CD8-positive, alpha-beta memory T cell (primary cell): ENCODE measurements at regions not wholly inside any gene's neighbourhood (a gene's known extent, or its start where the extent isn't known, plus 50 kb on each side); places are given as distances from the start of the nearest gene placed in this dataset.

Experiments used
- CTCF ChIA-PET: fragments of 350-600 bp; sonication (Branson Sonifier 250); formaldehyde crosslinking; loops from one replicate; lab custom pipeline; 2021; ENCODE audit warnings: antibody characterized with exemption; lab: Charles Lee
- POLR2A ChIA-PET: fragments of 350-600 bp; sonication (Branson Sonifier 250); formaldehyde crosslinking; loops from one replicate; lab custom pipeline; 2021; ENCODE audit warnings: antibody characterized with exemption; lab: Charles Lee
- DNase-seq, 5 donors: peaks; one replicate each; pipeline versions ENCODE4 v3.0.0 to v3.0.0-alpha.2; 2020 to 2022; ENCODE audit warnings: mixed read lengths in 1 of 5
- H3K27ac ChIP-seq: one replicate; pipeline ENCODE4 v1.7.0; 2013; ENCODE audit warnings: low read depth, mild to moderate bottlenecking, low read length, moderate library complexity
- H3K27me3 ChIP-seq: 2 replicates; pipeline ENCODE4 v1.7.0; 2013; ENCODE audit warnings: low read length, mild to moderate bottlenecking; ENCODE audit not compliant: insufficient read depth, poor library complexity, severe bottlenecking
- H3K36me3 ChIP-seq: 2 replicates; pipeline ENCODE4 v1.7.0; 2013; ENCODE audit warnings: mild to moderate bottlenecking, low read length, moderate library complexity; ENCODE audit not compliant: insufficient read depth
- H3K4me1 ChIP-seq: 2 replicates; pipeline ENCODE4 v1.7.0; 2013; ENCODE audit warnings: mild to moderate bottlenecking, low read length, moderate library complexity; ENCODE audit not compliant: insufficient read depth
- H3K4me3 ChIP-seq: 2 replicates; pipeline ENCODE4 v1.7.0; 2013; ENCODE audit warnings: mild to moderate bottlenecking, low read length
- H3K9me3 ChIP-seq: 2 replicates; pipeline ENCODE4 v1.7.0; 2013; ENCODE audit warnings: mild to moderate bottlenecking, low read length
- H3K27ac Mint-ChIP-seq, 8 donors: one replicate each; pipeline ENCODE4 v1.8.0; 2020 to 2021; ENCODE audit warnings: mixed read lengths in 8 of 8, mild to moderate bottlenecking in 6 of 8, inconsistent platforms in 3 of 8, moderate library complexity in 3 of 8
- H3K27me3 Mint-ChIP-seq, 2 donors: one replicate each; pipeline ENCODE4 v1.8.0; 2020 to 2021; ENCODE audit warnings: mixed read lengths in 2 of 2, mild to moderate bottlenecking in 1 of 2, moderate library complexity in 1 of 2
- H3K36me3 Mint-ChIP-seq, 3 donors: one replicate each; pipeline ENCODE4 v1.8.0; 2020 to 2021; ENCODE audit warnings: mixed read lengths in 3 of 3, inconsistent platforms in 1 of 3, mild to moderate bottlenecking in 1 of 3
- H3K4me1 Mint-ChIP-seq, 3 donors: one replicate each; pipeline ENCODE4 v1.8.0; 2020 to 2021; ENCODE audit warnings: mixed read lengths in 3 of 3, inconsistent platforms in 1 of 3, mild to moderate bottlenecking in 1 of 3
- H3K4me3 Mint-ChIP-seq, 7 donors: one replicate each; pipeline ENCODE4 v1.8.0; 2020 to 2021; ENCODE audit warnings: mixed read lengths in 7 of 7, mild to moderate bottlenecking in 6 of 7, moderate library complexity in 4 of 7, inconsistent platforms in 2 of 7
- H3K9me3 Mint-ChIP-seq, 5 donors: one replicate each; pipeline ENCODE4 v1.8.0; 2020 to 2022; ENCODE audit warnings: mixed read lengths in 5 of 5, mild to moderate bottlenecking in 3 of 5, moderate library complexity in 2 of 5, inconsistent platforms in 1 of 5

GRCh38 chr2:181145645-181146044, 165.2 kb downstream of the UBE2E3 start:
- Histone ChIP-seq H3K27ac (no peak overlapping the region), H3K36me3 (peaks cover 4% of the 10 kb centered on the region), H3K9me3 (no peaks in the 10 kb centered on the region), H3K4me3 (no peak overlapping the region), H3K4me1 (peaks cover 81% of the 10 kb centered on the region), H3K27me3 (no peaks in the 10 kb centered on the region)
- Mint-ChIP-seq H3K36me3 (peaks cover 3 to 16% (median 11%) of the 10 kb centered on the region in 3 donors), H3K4me1 (peaks cover 74 to 90% (median 89%) of the 10 kb centered on the region in 3 donors), H3K4me3 (peak overlapping the region in 1 of 7 donors; percentile 49), H3K9me3 (peaks cover 4 to 8% (median 6%) of the 10 kb centered on the region in 5 donors), H3K27ac (peak overlapping the region in 7 of 8 donors; percentile 38 to 93 (median 86)), H3K27me3 (no peaks in the 10 kb centered on the region)
- ChIA-PET POLR2A (interaction anchor here (0.6 to 3.0 kb wide), 6 partner anchors 17 to 166 kb away, joined by 3 to 14 read pairs (median 4); no protein-coding TSS in a partner anchor), CTCF (interaction anchor here (1.3 to 5.4 kb wide), 8 partner anchors 15 to 325 kb away, joined by 3 to 38 read pairs (median 5); partner anchors contain the start of gene ITGA4)
- peak in 1 of 5 donors; percentile 46 for DNase-seq

- peaks cover 76% of the 10 kb centered on the region for H3K4me1 ChIP-seq
- H3K27ac ChIP-seq, result peak overlapping the region; percentile 13
- H3K4me3 Mint-ChIP-seq, result peak overlapping the region in 2 of 7 donors; percentile 11 to 49
- peak in 2 of 5 donors; percentile 61 to 62 for DNase-seq
- peak overlapping the region; percentile 10 to 89 (median 80) for H3K27ac Mint-ChIP-seq
- H3K36me3 Mint-ChIP-seq, result peaks cover 4 to 18% (median 12%) of the 10 kb centered on the region in 3 donors
- no peaks in the 10 kb centered on the region for H3K9me3 ChIP-seq
- peaks cover 4 to 9% (median 6%) of the 10 kb centered on the region in 5 donors for H3K9me3 Mint-ChIP-seq
- peak overlapping the region; percentile 2 for H3K4me3 ChIP-seq
- ChIA-PET CTCF (interaction anchor here (1.3 to 5.4 kb wide), 8 partner anchors 15 to 324 kb away, joined by 3 to 38 read pairs (median 6); partner anchors contain the start of gene ITGA4), POLR2A (interaction anchor here (0.6 to 1.7 kb wide), 5 partner anchors 20 to 166 kb away, joined by 3 to 10 read pairs (median 3); no protein-coding TSS in a partner anchor)
- H3K4me1 Mint-ChIP-seq, result peaks cover 70 to 90% (median 89%) of the 10 kb centered on the region in 3 donors
- H3K27me3 ChIP-seq, result no peaks in the 10 kb centered on the region
- H3K36me3 ChIP-seq, result peaks cover 4% of the 10 kb centered on the region
- no peaks in the 10 kb centered on the region for H3K27me3 Mint-ChIP-seq
Measured at GRCh38 chr2:181146171-181146570, 165.8 kb downstream of the UBE2E3 start.

- Histone ChIP-seq H3K4me3 (no peak overlapping the region), H3K4me1 (peaks cover 69% of the 10 kb centered on the region), H3K27ac (no peak overlapping the region), H3K27me3 (no peaks in the 10 kb centered on the region), H3K9me3 (no peaks in the 10 kb centered on the region), H3K36me3 (peaks cover 4% of the 10 kb centered on the region)
- Mint-ChIP-seq H3K36me3 (peaks cover 8 to 32% (median 20%) of the 10 kb centered on the region in 3 donors), H3K4me3 (peak overlapping the region in 3 of 7 donors; percentile 6 to 58 (median 32)), H3K4me1 (peaks cover 71 to 91% (median 89%) of the 10 kb centered on the region in 3 donors), H3K9me3 (peaks cover 4 to 15% (median 9%) of the 10 kb centered on the region in 5 donors), H3K27ac (peak overlapping the region in 6 of 8 donors; percentile 40 to 84 (median 70)), H3K27me3 (no peaks in the 10 kb centered on the region)
- ChIA-PET CTCF (interaction anchor here (0.8 to 1.1 kb wide), 4 partner anchors 15 to 320 kb away, joined by 3 to 4 read pairs (median 3); partner anchors contain the start of gene ITGA4), POLR2A (no interaction called here)
- no peak for DNase-seq
Measured at GRCh38 chr2:181149056-181149455, 168.7 kb downstream of the UBE2E3 start.

GRCh38 chr2:181152226-181152625, 171.8 kb downstream of the UBE2E3 start:
- Mint-ChIP-seq H3K27me3 (no peaks in the 10 kb centered on the region), H3K27ac (peak overlapping the region in 7 of 8 donors; percentile 12 to 76 (median 58)), H3K36me3 (peaks cover 9 to 46% (median 27%) of the 10 kb centered on the region in 3 donors), H3K4me1 (peaks cover 52 to 73% (median 72%) of the 10 kb centered on the region in 3 donors), H3K4me3 (peak overlapping the region in 5 of 7 donors; percentile 13 to 44 (median 16)), H3K9me3 (peaks cover 11 to 23% (median 12%) of the 10 kb centered on the region in 5 donors)
- Histone ChIP-seq H3K27ac (no peak overlapping the region), H3K9me3 (peaks cover 5% of the 10 kb centered on the region), H3K4me3 (no peak overlapping the region), H3K4me1 (peaks cover 45% of the 10 kb centered on the region), H3K36me3 (no peaks in the 10 kb centered on the region), H3K27me3 (no peaks in the 10 kb centered on the region)
- ChIA-PET CTCF (interaction anchor here (1.2 to 3.3 kb wide), 3 partner anchors 15 to 47 kb away, joined by 4 to 9 read pairs (median 4); no protein-coding TSS in a partner anchor), POLR2A (interaction anchor here (0.6 kb wide), 1 partner anchor 14 kb away, joined by 3 read pairs; no protein-coding TSS in a partner anchor)
- DNase-seq, result no peak

- no peak overlapping the region for H3K27ac ChIP-seq
- peaks cover 48 to 72% (median 71%) of the 10 kb centered on the region in 3 donors for H3K4me1 Mint-ChIP-seq
Measured at GRCh38 chr2:181152701-181153100, 172.3 kb downstream of the UBE2E3 start.

GRCh38 chr2:181153886-181154285, 173.5 kb downstream of the UBE2E3 start:
- no peaks in the 10 kb centered on the region for H3K27me3 Mint-ChIP-seq
- no peaks in the 10 kb centered on the region for H3K36me3 ChIP-seq
- peaks cover 9 to 57% (median 39%) of the 10 kb centered on the region in 3 donors for H3K36me3 Mint-ChIP-seq
- DNase-seq, result no peak
- H3K27ac Mint-ChIP-seq, result peak overlapping the region in 3 of 8 donors; percentile 38 to 65 (median 64)
- H3K27ac ChIP-seq, result no peak overlapping the region
- peak overlapping the region in 1 of 7 donors; percentile 17 for H3K4me3 Mint-ChIP-seq
- H3K4me1 ChIP-seq, result peaks cover 29% of the 10 kb centered on the region
- peaks cover 5% of the 10 kb centered on the region for H3K9me3 ChIP-seq
- ChIA-PET CTCF (interaction anchor here (0.8 to 3.3 kb wide), 3 partner anchors 12 to 304 kb away, joined by 3 to 9 read pairs (median 5); partner anchors contain the start of gene ITGA4), POLR2A (no interaction called here)
- peaks cover 42 to 72% (median 70%) of the 10 kb centered on the region in 3 donors for H3K4me1 Mint-ChIP-seq
- peaks cover 11 to 28% (median 14%) of the 10 kb centered on the region in 5 donors for H3K9me3 Mint-ChIP-seq
- no peaks in the 10 kb centered on the region for H3K27me3 ChIP-seq
- H3K4me3 ChIP-seq, result no peak overlapping the region

More at GRCh38 chr2:181152701-181153100, 172.3 kb downstream of the UBE2E3 start:
- peaks cover 9 to 48% (median 32%) of the 10 kb centered on the region in 3 donors for H3K36me3 Mint-ChIP-seq
- peaks cover 5% of the 10 kb centered on the region for H3K9me3 ChIP-seq
- POLR2A ChIA-PET, result interaction anchor here (0.6 kb wide), 1 partner anchor 14 kb away, joined by 3 read pairs; no protein-coding TSS in a partner anchor
- no peaks in the 10 kb centered on the region for H3K27me3 Mint-ChIP-seq
- no peaks in the 10 kb centered on the region for H3K36me3 ChIP-seq
- peak overlapping the region in 4 of 7 donors; percentile 0 to 40 (median 13) for H3K4me3 Mint-ChIP-seq
- peaks cover 11 to 26% (median 14%) of the 10 kb centered on the region in 5 donors for H3K9me3 Mint-ChIP-seq
- CTCF ChIA-PET, result interaction anchor here (1.2 to 3.3 kb wide), 4 partner anchors 15 to 305 kb away, joined by 4 to 9 read pairs (median 4); partner anchors contain the start of gene ITGA4
- no peak overlapping the region for H3K4me3 ChIP-seq
- no peaks in the 10 kb centered on the region for H3K27me3 ChIP-seq
- DNase-seq, result no peak
- H3K4me1 ChIP-seq, result peaks cover 41% of the 10 kb centered on the region
- H3K27ac Mint-ChIP-seq, result peak overlapping the region in 7 of 8 donors; percentile 12 to 72 (median 44)

GRCh38 chr2:181157326-181157725, 176.9 kb downstream of the UBE2E3 start:
- Mint-ChIP-seq H3K27ac (no peak overlapping the region), H3K9me3 (peaks cover 11 to 31% (median 14%) of the 10 kb centered on the region in 5 donors), H3K4me3 (no peak overlapping the region), H3K36me3 (peaks cover 16 to 70% (median 49%) of the 10 kb centered on the region in 3 donors), H3K27me3 (no peaks in the 10 kb centered on the region), H3K4me1 (peaks cover 38 to 66% (median 64%) of the 10 kb centered on the region in 3 donors)
- peaks cover 5% of the 10 kb centered on the region for H3K9me3 ChIP-seq
- H3K27ac ChIP-seq, result no peak overlapping the region
- H3K4me3 ChIP-seq, result no peak overlapping the region
- ChIA-PET CTCF (no interaction called here), POLR2A (no interaction called here)
- no peaks in the 10 kb centered on the region for H3K36me3 ChIP-seq
- no peak for DNase-seq
- peaks cover 14% of the 10 kb centered on the region for H3K4me1 ChIP-seq
- H3K27me3 ChIP-seq, result no peaks in the 10 kb centered on the region
